ENCODE measurements at regions not wholly inside any gene's neighbourhood (a gene's known extent, or its start where the extent isn't known, plus 50 kb on each side); places are given as distances from the start of the nearest gene placed in this dataset.

GRCh38 chr3:10555263-10555662, 49.9 kb upstream of the ATP2B2 start:
- TF ChIP-seq POLR2A (IDR thresholded peaks at IDR 0.05) (no peak), POLR2AphosphoS5 (IDR thresholded peaks at IDR 0.05) (no peak), CTCF (IDR thresholded peaks at IDR 0.05) (no peak), EP300 (IDR thresholded peaks at IDR 0.05) (no peak)
- Histone ChIP-seq H3K27me3 (peaks cover 26% of the 10 kb centered on the region), H3K9me3 (no peaks in the 10 kb centered on the region), H3K4me1 (no peaks in the 10 kb centered on the region), H3K4me3 (no peak overlapping the region), H3K36me3 (no peaks in the 10 kb centered on the region), H3K27ac (no peak overlapping the region)
- WGBS, 2 donors (ENCODE audit: low coverage in 1 of 2), result 73% methylated on average over 1 of the region's 1 CpG; no CpG with 5 or more reads in 1 of the 2 donors
- ATAC-seq, result no peak

GRCh38 chr3:10556312-10556711, 50.9 kb upstream of the ATP2B2 start:
- no peaks in the 10 kb centered on the region for H3K36me3 ChIP-seq
- WGBS, 2 donors (ENCODE audit: low coverage in 1 of 2), result 53 to 58% methylated on average over 6 to 7 of the region's 7 CpGs
- no peaks in the 10 kb centered on the region for H3K4me1 ChIP-seq
- H3K9me3 ChIP-seq, result no peaks in the 10 kb centered on the region
- no peak for TF ChIP-seq POLR2AphosphoS5 (IDR thresholded peaks at IDR 0.05)
- TF ChIP-seq EP300 (IDR thresholded peaks at IDR 0.05), result no peak
- TF ChIP-seq POLR2A (IDR thresholded peaks at IDR 0.05), result no peak
- no peak for TF ChIP-seq CTCF (IDR thresholded peaks at IDR 0.05)
- no peak overlapping the region for H3K4me3 ChIP-seq
- H3K27me3 ChIP-seq, result peaks cover 37% of the 10 kb centered on the region
- ATAC-seq, result no peak
- no peak overlapping the region for H3K27ac ChIP-seq

- H3K27me3 ChIP-seq, result peaks cover 35% of the 10 kb centered on the region
- ATAC-seq, result no peak
- TF ChIP-seq CTCF (IDR thresholded peaks at IDR 0.05) (no peak), EP300 (IDR thresholded peaks at IDR 0.05) (no peak), POLR2AphosphoS5 (IDR thresholded peaks at IDR 0.05) (no peak), POLR2A (IDR thresholded peaks at IDR 0.05) (no peak)
- no peak overlapping the region for H3K27ac ChIP-seq
- no peaks in the 10 kb centered on the region for H3K9me3 ChIP-seq
- WGBS, 2 donors (ENCODE audit: low coverage in 1 of 2), result 20 to 75% methylated on average over 1 to 5 of the region's 7 CpGs
- no peak overlapping the region for H3K4me3 ChIP-seq
- no peaks in the 10 kb centered on the region for H3K36me3 ChIP-seq
- no peaks in the 10 kb centered on the region for H3K4me1 ChIP-seq
Measured at GRCh38 chr3:10557250-10557649, 51.9 kb upstream of the ATP2B2 start.

- H3K9me3 ChIP-seq, result no peaks in the 10 kb centered on the region
- TF ChIP-seq POLR2A (IDR thresholded peaks at IDR 0.05), result no peak
- TF ChIP-seq POLR2AphosphoS5 (IDR thresholded peaks at IDR 0.05), result no peak
- TF ChIP-seq EP300 (IDR thresholded peaks at IDR 0.05), result no peak
- TF ChIP-seq CTCF (IDR thresholded peaks at IDR 0.05), result no peak
- H3K36me3 ChIP-seq, result no peaks in the 10 kb centered on the region
- no peak for ATAC-seq
- peaks cover 36% of the 10 kb centered on the region for H3K27me3 ChIP-seq
- WGBS, 2 donors (ENCODE audit: low coverage in 1 of 2), result 65% methylated on average over 3 of the region's 5 CpGs; no CpG with 5 or more reads in 1 of the 2 donors
- H3K27ac ChIP-seq, result no peak overlapping the region
- no peaks in the 10 kb centered on the region for H3K4me1 ChIP-seq
- no peak overlapping the region for H3K4me3 ChIP-seq
Measured at GRCh38 chr3:10557781-10558373, 52.5 kb upstream of the ATP2B2 start.

GRCh38 chr3:10558736-10559135, 53.4 kb upstream of the ATP2B2 start:
- ATAC-seq, result no peak
- Histone ChIP-seq H3K36me3 (no peaks in the 10 kb centered on the region), H3K9me3 (no peaks in the 10 kb centered on the region), H3K4me1 (no peaks in the 10 kb centered on the region), H3K27me3 (peaks cover 44% of the 10 kb centered on the region), H3K27ac (no peak overlapping the region), H3K4me3 (no peak overlapping the region)
- WGBS, 2 donors (ENCODE audit: low coverage in 1 of 2), result 15 to 16% methylated on average over 3 to 4 of the region's 4 CpGs
- TF ChIP-seq CTCF (IDR thresholded peaks at IDR 0.05) (no peak), EP300 (IDR thresholded peaks at IDR 0.05) (no peak), POLR2AphosphoS5 (IDR thresholded peaks at IDR 0.05) (no peak), POLR2A (IDR thresholded peaks at IDR 0.05) (no peak)

Measured in gastroesophageal sphincter (tissue), 4 donors.